Fibroblast of pulmonary artery (primary cell): ENCODE measurements at regions not wholly inside any gene's neighbourhood (a gene's known extent, or its start where the extent isn't known, plus 50 kb on each side); places are given as distances from the start of the nearest gene placed in this dataset.
A peak's percentile ranks its signal among the peaks of the same experiment; 100 is the strongest.
"Not testable (repeated sequence)": the region's sequence is repeated elsewhere in the genome, so short reads cannot be mapped to it uniquely, and the experiment has no call there.

ENCODE experiments used
- DNase-seq: peaks from one replicate; pipeline ENCODE4 v3.0.0-alpha.2; 2010; ENCODE audit warnings: low read depth
- H3K4me3 ChIP-seq: replicated peaks from 2 replicates; pipeline ENCODE4 v1.5.1; 2011; ENCODE audit warnings: low read depth, mild to moderate bottlenecking, control low read depth, low read length, moderate library complexity
- TF ChIP-seq, protein P1 (sequence below): IDR thresholded peaks from 2 replicates; pipeline ENCODE4 v1.5.1; 2011; ENCODE audit warnings: mild to moderate bottlenecking, control low read depth, low read length, inconsistent platforms; ENCODE audit errors: missing control alignments

DNA sequence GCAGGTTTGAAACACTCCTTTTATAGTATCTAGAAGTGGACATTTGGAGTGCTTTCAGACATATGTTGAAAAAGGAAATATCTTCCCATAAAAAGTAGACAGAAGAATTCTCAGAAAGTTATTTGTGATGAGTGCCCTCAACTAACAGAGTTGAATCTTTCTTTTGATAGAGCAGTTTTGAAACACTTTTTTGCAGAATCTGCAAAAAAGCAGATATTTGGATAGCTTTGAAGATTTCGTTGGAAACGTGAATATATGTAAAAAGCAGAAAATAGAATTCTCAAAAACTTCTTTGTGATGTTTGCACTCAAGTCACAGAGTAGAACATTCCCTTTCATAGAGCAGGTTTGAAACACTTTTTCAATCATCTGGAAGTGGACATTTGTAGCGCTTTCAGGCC lies 676.4 kb upstream of the ZNF337 start:
- DNase-seq, H3K4me3 ChIP-seq: not testable (repeated sequence)

DNA sequence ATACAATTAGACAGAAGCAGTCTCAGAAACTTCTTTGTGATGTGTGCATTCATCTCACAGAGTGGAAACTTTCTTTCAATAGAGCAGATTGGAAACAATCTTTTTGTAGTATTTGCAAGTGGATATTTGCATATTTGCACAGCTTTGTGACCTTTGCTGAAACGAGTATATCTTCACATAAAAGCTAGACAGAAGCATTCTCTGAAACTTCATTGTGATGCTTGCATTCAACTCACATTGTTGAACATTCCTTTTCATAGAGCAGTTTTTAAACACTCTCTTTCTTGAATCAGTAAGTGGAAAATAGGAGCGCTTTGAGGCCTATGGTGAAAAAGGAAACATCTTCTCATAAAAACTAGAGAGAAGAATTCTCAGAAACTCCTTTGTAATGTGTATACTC lies 657.9 kb upstream of the ZNF337 start:
- TF ChIP-seq, protein P1, sequence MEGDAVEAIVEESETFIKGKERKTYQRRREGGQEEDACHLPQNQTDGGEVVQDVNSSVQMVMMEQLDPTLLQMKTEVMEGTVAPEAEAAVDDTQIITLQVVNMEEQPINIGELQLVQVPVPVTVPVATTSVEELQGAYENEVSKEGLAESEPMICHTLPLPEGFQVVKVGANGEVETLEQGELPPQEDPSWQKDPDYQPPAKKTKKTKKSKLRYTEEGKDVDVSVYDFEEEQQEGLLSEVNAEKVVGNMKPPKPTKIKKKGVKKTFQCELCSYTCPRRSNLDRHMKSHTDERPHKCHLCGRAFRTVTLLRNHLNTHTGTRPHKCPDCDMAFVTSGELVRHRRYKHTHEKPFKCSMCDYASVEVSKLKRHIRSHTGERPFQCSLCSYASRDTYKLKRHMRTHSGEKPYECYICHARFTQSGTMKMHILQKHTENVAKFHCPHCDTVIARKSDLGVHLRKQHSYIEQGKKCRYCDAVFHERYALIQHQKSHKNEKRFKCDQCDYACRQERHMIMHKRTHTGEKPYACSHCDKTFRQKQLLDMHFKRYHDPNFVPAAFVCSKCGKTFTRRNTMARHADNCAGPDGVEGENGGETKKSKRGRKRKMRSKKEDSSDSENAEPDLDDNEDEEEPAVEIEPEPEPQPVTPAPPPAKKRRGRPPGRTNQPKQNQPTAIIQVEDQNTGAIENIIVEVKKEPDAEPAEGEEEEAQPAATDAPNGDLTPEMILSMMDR = no peak
- DNase-seq = no peak
- no peak overlapping the region for H3K4me3 ChIP-seq

DNA sequence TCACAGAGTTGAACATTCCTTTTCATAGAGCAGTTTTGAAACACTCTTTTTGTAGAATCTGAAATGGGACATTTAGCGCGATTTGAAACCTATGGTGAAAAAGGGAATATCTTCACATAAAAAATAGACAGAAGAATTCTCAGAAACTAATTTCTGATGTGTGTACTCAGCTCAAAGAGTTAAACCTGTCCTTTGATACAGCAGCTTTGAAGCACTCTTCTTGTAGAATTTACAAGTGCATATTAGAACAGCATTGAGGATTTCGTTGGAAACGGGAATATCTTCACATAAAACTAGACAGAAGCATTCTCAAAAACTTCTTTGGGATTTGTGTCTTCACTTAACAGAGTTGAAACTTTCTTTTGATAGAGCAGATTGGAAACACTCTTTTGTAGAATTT lies 650.7 kb upstream of the ZNF337 start:
- no peak overlapping the region for H3K4me3 ChIP-seq
- DNase-seq = no peak
- TF ChIP-seq, protein P1 = no peak

DNA sequence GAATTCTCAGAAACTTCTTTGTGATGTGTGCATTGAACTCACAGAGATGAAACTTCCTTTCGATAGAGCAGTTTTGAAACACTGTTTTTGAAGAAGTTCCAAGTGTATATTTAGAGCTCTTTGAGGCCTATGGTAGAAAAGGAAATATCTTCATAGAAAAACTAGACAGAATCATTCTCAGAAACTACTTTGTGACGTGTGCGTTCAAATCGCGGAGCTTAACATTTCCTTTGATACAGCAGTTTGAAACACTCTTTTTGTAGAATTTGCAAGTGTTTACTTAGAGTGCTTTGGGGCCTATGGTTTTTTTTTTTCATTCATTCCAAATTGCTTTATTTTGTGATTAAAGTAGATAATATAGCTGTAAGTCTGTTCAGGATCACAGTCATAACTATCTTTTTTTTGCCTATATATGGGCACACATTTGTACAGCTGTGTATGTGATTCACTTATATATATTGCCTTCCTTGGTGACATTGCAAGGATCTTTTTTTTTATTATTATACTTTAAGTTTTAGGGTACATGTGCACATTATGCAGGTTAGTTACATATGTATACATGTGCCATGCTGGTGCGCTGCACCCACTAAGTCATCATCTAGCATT lies 643.9 kb upstream of the ZNF337 start:
- not testable (repeated sequence) for H3K4me3 ChIP-seq, DNase-seq

DNA sequence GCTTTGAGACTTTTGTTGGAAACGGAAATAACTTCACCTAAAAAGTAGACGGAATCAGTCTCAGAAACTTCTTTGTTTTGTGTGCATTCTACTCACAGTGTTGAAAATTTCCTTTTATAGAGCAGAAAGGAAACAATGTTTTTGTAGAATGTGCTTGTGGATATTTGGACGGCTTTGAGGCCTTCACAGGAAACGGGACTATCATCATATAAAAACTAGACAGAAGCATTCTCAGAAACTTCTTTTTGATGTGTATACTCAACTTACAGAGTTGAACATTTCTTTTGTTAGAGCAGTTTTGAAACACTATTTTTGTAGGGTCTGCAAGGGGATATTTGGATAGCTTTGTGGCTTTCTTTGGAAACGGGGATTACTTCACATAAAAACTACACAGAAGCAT lies 627.5 kb upstream of the ZNF337 start:
- no peak overlapping the region for H3K4me3 ChIP-seq
- no peak for DNase-seq
- TF ChIP-seq, protein P1 = no peak

DNA sequence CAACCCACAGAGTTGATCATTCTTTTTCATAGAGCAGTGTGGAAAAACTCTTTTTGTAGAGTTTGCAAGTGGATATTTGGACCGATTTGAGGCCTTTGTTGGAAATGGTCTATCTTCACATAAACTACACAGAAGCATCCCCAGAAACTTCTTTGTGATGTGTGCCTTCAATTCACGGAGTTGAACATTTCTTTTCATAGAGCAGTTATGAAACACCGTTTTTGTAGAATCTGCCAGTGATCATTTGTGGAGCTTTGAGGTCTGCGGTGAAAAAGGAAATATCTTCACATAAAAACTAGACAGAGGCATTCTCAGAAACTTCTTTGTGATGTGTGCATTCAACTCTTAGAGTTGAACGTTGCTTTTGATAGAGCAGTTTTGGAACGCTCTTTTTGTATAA lies 618.4 kb upstream of the ZNF337 start:
- TF ChIP-seq, protein P1 = no peak
- no peak overlapping the region for H3K4me3 ChIP-seq
- DNase-seq = no peak

DNA sequence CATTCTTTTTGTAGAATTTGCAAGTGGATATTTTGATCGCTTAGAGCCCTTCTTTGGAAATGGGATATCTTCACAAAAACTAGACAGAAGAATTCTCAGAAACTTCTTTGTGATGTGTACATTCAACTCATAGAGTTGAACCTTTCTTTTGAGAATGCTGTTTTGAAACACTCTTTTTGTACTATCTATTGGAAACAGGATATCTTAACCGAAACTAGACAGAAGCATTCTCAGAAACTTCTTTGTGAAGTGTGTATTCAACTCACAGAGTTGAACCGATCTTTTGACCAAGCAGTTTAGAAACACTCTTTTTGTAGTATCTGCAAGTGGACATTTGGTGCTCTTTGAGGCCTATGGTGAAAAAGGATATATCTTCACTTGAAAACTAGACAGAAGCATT lies 613.1 kb upstream of the ZNF337 start:
- DNase-seq = not testable (repeated sequence)

DNA sequence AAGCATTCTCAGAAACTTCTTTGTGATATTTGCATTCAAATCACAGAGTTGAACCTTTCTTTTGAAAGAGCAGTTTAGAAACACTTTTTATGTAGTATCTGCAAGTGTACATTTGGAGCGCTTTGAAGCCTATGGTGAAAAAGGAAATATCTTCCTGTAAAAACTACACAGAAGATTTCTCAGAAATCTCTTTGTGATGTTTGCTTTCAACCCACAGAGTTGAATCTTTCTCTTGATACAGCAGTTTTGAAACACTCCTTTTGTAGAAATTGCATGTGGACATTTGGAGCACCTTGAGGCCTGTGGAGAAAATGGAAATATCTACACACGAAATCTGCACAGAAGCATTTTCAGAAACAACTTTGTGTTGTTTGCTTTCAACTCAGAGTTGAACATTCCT lies 612.3 kb upstream of the ZNF337 start:
- DNase-seq = no peak
- H3K4me3 ChIP-seq = no peak overlapping the region
- TF ChIP-seq, protein P1 = no peak

More for the DNA sequence above, 613.1 kb upstream of the ZNF337 start:
- H3K4me3 ChIP-seq = not testable (repeated sequence)

DNA sequence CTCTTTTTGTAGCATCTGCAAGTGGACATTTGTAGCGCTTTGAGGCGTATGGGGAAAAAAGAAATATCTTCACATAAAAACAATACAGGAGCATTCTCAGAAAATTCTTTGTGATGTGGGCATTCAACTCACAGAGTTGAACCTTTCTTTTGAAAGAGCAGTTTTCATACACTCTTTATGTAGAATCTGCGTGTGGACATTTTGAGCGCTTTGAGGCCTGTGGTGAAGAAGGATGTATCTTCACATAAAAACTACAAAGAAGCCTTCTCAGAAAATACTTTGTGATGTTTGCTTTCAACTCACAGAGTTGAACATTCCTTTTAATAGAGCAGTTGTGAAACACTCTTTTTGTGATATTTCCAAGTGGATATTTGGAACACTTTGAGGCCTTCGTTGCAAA lies 598.4 kb upstream of the ZNF337 start:
- DNase-seq = peak; percentile 2
- no peak overlapping the region for H3K4me3 ChIP-seq
- TF ChIP-seq, protein P1 = no peak

DNA sequence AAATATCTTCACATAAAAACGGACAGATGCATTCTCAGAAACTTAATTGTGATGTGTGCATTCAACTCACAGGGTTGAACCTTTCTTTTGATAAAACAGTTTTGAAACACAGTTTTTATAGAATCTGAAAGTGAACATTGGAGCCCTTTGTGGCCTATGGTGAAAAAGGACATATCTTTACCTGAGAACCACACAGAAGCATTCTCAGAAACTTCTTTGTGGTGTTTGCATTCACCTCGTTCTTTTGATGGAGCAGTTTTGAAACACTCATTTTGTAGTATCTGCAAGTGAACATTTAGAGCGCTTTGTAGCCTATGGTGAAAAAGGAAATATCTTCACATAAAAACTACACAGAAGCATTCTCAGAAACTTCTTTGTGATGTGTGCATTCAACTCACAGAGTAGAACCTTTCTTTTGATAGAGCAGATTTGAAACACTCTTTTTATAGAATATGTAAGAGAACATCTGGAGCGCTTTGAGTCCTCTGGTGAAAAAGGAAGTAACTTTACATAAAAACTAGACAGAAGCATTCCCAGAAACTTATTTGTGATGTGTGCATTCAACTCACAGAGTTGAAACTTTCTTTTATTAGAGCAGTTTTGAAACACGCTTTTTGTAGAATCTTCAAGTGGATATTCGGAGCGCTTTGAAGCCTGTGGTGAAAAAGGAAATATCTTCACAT lies 591.9 kb upstream of the ZNF337 start:
- DNase-seq, H3K4me3 ChIP-seq: not testable (repeated sequence)
